ENCODE measurements at regions not wholly inside any gene's neighbourhood (a gene's known extent, or its start where the extent isn't known, plus 50 kb on each side); places are given as distances from the start of the nearest gene placed in this dataset.

- 70% methylated on average over 4 of the region's 4 CpGs; no CpG with 5 or more reads in 1 of the 2 experiments for WGBS, 2 experiments (ENCODE audit: extremely low coverage in 1 of 2, insufficient coverage in 1 of 2, insufficient read length in 1 of 2, insufficient replicate concordance in 2 of 2, low coverage in 1 of 2, low lambda C conversion rate in 2 of 2, missing lambda C conversion rate in 1 of 2)
- TF ChIP-seq POLR2A (IDR thresholded peaks at IDR 0.05; ENCODE audit: control extremely low read depth in 1 of 2, low read depth in 2 of 2, low read length in 2 of 2) (no peak), POLR2AphosphoS5 (IDR thresholded peaks at IDR 0.05; ENCODE audit: low read depth, low read length) (no peak), CREB1 (IDR thresholded peaks at IDR 0.05) (no peak), POU5F1 (IDR thresholded peaks at IDR 0.05; ENCODE audit: low read depth, low read length) (no peak), SIN3A (conservative IDR thresholded peaks at IDR 0.05 in 1 of 2, IDR thresholded peaks at IDR 0.05 in 1 of 2; ENCODE audit: low read depth in 1 of 2, low read length in 2 of 2) (no peak), CBX5 (IDR thresholded peaks at IDR 0.05; ENCODE audit: low read depth, low read length) (no peak), EZH2 (IDR thresholded peaks at IDR 0.05; ENCODE audit: low read depth, low read length, severe bottlenecking) (no peak), EGR1 (IDR thresholded peaks at IDR 0.05; ENCODE audit: borderline replicate concordance, low read depth, low read length) (no peak), HDAC2 (IDR thresholded peaks at IDR 0.05; ENCODE audit: borderline replicate concordance in 1 of 2, low read depth in 2 of 2, low read length in 2 of 2) (no peak), NRF1 (IDR thresholded peaks at IDR 0.05; ENCODE audit: low read depth, low read length) (no peak), RBBP5 (IDR thresholded peaks at IDR 0.05; ENCODE audit: borderline replicate concordance, low read depth, low read length) (no peak), FOSL1 (IDR thresholded peaks at IDR 0.05; ENCODE audit: insufficient read depth, low read depth, low read length) (no peak), MAX (IDR thresholded peaks at IDR 0.05) (no peak), SIRT6 (IDR thresholded peaks at IDR 0.05; ENCODE audit: low read length) (no peak), USF2 (IDR thresholded peaks at IDR 0.05; ENCODE audit: low read length) (no peak)
Measured at GRCh38 chr2:221883976-221884375, 311.9 kb upstream of the EPHA4 start.

More at GRCh38 chr2:221883976-221884375, 311.9 kb upstream of the EPHA4 start:
- H2BK12ac ChIP-seq (ENCODE audit: low read depth, low read length), result no peak overlapping the region
- no peak overlapping the region for H3K27ac ChIP-seq (ENCODE audit: low read depth, low read length)
- H3K4ac ChIP-seq (replicated peaks; ENCODE audit: insufficient read length, low read depth, low read length), result no peak overlapping the region
- H2BK20ac ChIP-seq (ENCODE audit: low read length), result no peak overlapping the region
- no peak overlapping the region for H2AK5ac ChIP-seq (ENCODE audit: low read depth, low read length)
- no peaks in the 10 kb centered on the region for H3K27me3 ChIP-seq (replicated peaks in 1 of 4; ENCODE audit: control insufficient read depth in 3 of 4, extremely low read depth in 1 of 4, insufficient read depth in 3 of 4, low read length in 3 of 4)
- ChIA-PET CTCF (ENCODE audit: partially characterized antibody) (no interaction called here), POLR2A (ENCODE audit: partially characterized antibody) (no interaction called here)
- no peaks in the 10 kb centered on the region for H3K4me1 ChIP-seq (replicated peaks in 1 of 4; ENCODE audit: control insufficient read depth in 3 of 4, insufficient read depth in 4 of 4, low read length in 3 of 4)
- DNase-seq (ENCODE audit: low read depth in 1 of 2, low spot score in 2 of 2) (no peak), FAIRE-seq (no peak)
- no peak overlapping the region for H3K23ac ChIP-seq (ENCODE audit: insufficient read length)
- no peak overlapping the region for H2BK120ac ChIP-seq (replicated peaks; ENCODE audit: low read depth, low read length)
- H3K9ac ChIP-seq (replicated peaks in 1 of 4; ENCODE audit: extremely low read depth in 1 of 4, low read depth in 3 of 4, low read length in 3 of 4), result no peak overlapping the region
- no peaks in the 10 kb centered on the region for H3K79me2 ChIP-seq (ENCODE audit: control insufficient read depth in 1 of 2, insufficient read depth in 2 of 2, low read length in 2 of 2)
- H2AFZ ChIP-seq (ENCODE audit: low read length), result no peak overlapping the region
- H3K18ac ChIP-seq (ENCODE audit: extremely low read depth, low read length), result no peak overlapping the region
- H3K36me3 ChIP-seq (ENCODE audit: control insufficient read depth in 2 of 4, insufficient read depth in 4 of 4, low read length in 3 of 4), result no peaks in the 10 kb centered on the region
- no peaks in the 10 kb centered on the region for H3K23me2 ChIP-seq (ENCODE audit: low read depth, low read length)
- H2BK5ac ChIP-seq (ENCODE audit: low read depth, low read length), result no peak overlapping the region
- H3K79me1 ChIP-seq (ENCODE audit: low read depth, low read length), result no peaks in the 10 kb centered on the region
- no peak overlapping the region for H4K5ac ChIP-seq (ENCODE audit: insufficient read length, low read depth, low read length)
- no peaks in the 10 kb centered on the region for H3K9me3 ChIP-seq (ENCODE audit: insufficient read depth in 2 of 2, low read depth in 1 of 2, low read length in 1 of 2)
- no peak overlapping the region for H3K4me2 ChIP-seq (ENCODE audit: insufficient read depth in 1 of 2, low read depth in 2 of 2, low read length in 2 of 2)
- no peak overlapping the region for H3K4me3 ChIP-seq (ENCODE audit: extremely low read depth in 1 of 4, insufficient read depth in 2 of 4, low read depth in 3 of 4, low read length in 4 of 4)
- H3K14ac ChIP-seq (ENCODE audit: insufficient read length), result no peak overlapping the region
- H3K56ac ChIP-seq (replicated peaks; ENCODE audit: insufficient read length, low read depth, low read length), result no peak overlapping the region
- no peaks in the 10 kb centered on the region for H4K20me1 ChIP-seq (replicated peaks in 1 of 2; ENCODE audit: control insufficient read depth in 1 of 2, insufficient read depth in 2 of 2, low read length in 2 of 2)
- no peak overlapping the region for H2BK15ac ChIP-seq (ENCODE audit: low read length)
- no peak overlapping the region for H4K8ac ChIP-seq (ENCODE audit: extremely low read depth, insufficient read depth, low read length)
- no peak overlapping the region for H4K91ac ChIP-seq (replicated peaks; ENCODE audit: insufficient read length, low read length)

Measured in H1 (cell line).